CD4-positive, alpha-beta T cell (primary cell): ENCODE measurements at regions not wholly inside any gene's neighbourhood (a gene's known extent, or its start where the extent isn't known, plus 50 kb on each side); places are given as distances from the start of the nearest gene placed in this dataset.

Experiments used
- ATAC-seq: fragments of 200-7000 bp; cut with Tn5 transposase; one replicate; pipeline ENCODE4 v1.10.0; 2022; ENCODE audit warnings: mild to moderate bottlenecking; ENCODE audit not compliant: poor library complexity
- CTCF ChIA-PET: fragments of 350-600 bp; sonication (Branson Sonifier 250); formaldehyde crosslinking; loops from one replicate; lab custom pipeline; 2021; ENCODE audit warnings: antibody characterized with exemption, inconsistent platforms; lab: Charles Lee
- POLR2A ChIA-PET: fragments of 350-600 bp; sonication (Branson Sonifier 250); formaldehyde crosslinking; loops from one replicate; lab custom pipeline; 2021; ENCODE audit warnings: antibody characterized with exemption, inconsistent platforms; lab: Charles Lee
- DNase-seq, 14 experiments: peaks; one replicate each; pipeline ENCODE4 v3.0.0-alpha.2; 2013 to 2020; ENCODE audit warnings: mixed read lengths in 2 of 14
- H3K27ac ChIP-seq, 2 donors: one replicate each; pipeline versions ENCODE4 v1.5.1 to v1.7.0; 2013; ENCODE audit warnings: low read length in 2 of 2, low read depth in 1 of 2, mild to moderate bottlenecking in 1 of 2
- H3K27me3 ChIP-seq, 2 experiments: 1 replicate in 1 of 2; 2 replicates in 1 of 2; pipeline versions ENCODE4 v1.6.1 to v1.7.0; 2013; ENCODE audit warnings: low read length in 2 of 2, control low read depth in 1 of 2, mild to moderate bottlenecking in 1 of 2, moderate library complexity in 1 of 2; ENCODE audit not compliant: insufficient read depth in 2 of 2, control insufficient read depth in 1 of 2
- H3K36me3 ChIP-seq: one replicate; pipeline ENCODE4 v1.6.1; 2013; ENCODE audit warnings: low read length, control low read depth; ENCODE audit not compliant: insufficient read depth
- H3K4me1 ChIP-seq: one replicate; pipeline ENCODE4 v1.6.1; 2013; ENCODE audit warnings: low read length, control low read depth; ENCODE audit not compliant: insufficient read depth
- H3K4me3 ChIP-seq: one replicate; pipeline ENCODE4 v1.5.1; 2013; ENCODE audit warnings: mild to moderate bottlenecking, low read length, moderate library complexity
- H3K9me3 ChIP-seq, 2 experiments: 1 replicate in 1 of 2; 2 replicates in 1 of 2; pipeline versions ENCODE4 v1.6.1 to v1.7.0; 2013; ENCODE audit warnings: low read length in 2 of 2, mild to moderate bottlenecking in 2 of 2, control low read depth in 1 of 2, moderate library complexity in 1 of 2; ENCODE audit not compliant: control insufficient read depth in 1 of 2, insufficient read depth in 1 of 2
- H3K27ac Mint-ChIP-seq: one replicate; pipeline ENCODE4 v1.8.0; 2020; ENCODE audit warnings: mixed read lengths
- H3K27me3 Mint-ChIP-seq: one replicate; pipeline ENCODE4 v1.8.0; 2021; ENCODE audit warnings: mixed read lengths
- H3K36me3 Mint-ChIP-seq: one replicate; pipeline ENCODE4 v1.8.0; 2021; ENCODE audit warnings: low read depth, mixed read lengths
- H3K4me1 Mint-ChIP-seq: one replicate; pipeline ENCODE4 v1.8.0; 2021; ENCODE audit warnings: low read depth, mixed read lengths
- H3K4me3 Mint-ChIP-seq: one replicate; pipeline ENCODE4 v1.8.0; 2020; ENCODE audit warnings: mild to moderate bottlenecking, mixed read lengths
- H3K9me3 Mint-ChIP-seq: one replicate; pipeline ENCODE4 v1.8.0; 2020; ENCODE audit warnings: mixed read lengths
- CTCF ChIP-seq: fragments of 200-600 bp; IDR thresholded peaks from one replicate; pipeline ENCODE4 v1.8.0; 2022; ENCODE audit warnings: antibody characterized with exemption, mild to moderate bottlenecking
- intact Hi-C, 2 experiments: fragments of 100-400 bp; cut with DNase I in 1 of 2; cut with micrococcal nuclease in 1 of 2; formaldehyde crosslinking; loops; one replicate each; pipeline versions ENCODE4 v1.15.1 to v1.9.0; 2023 to 2025; cut with DNase I, micrococcal nuclease

GRCh38 chr1:116254776-116255175 is 118.3 kb upstream of the ATP1A1 start:
- TF ChIP-seq CTCF, result no peak
- Histone ChIP-seq H3K27ac (no peak overlapping the region), H3K27me3 (no peaks in the 10 kb centered on the region), H3K9me3 (no peaks in the 10 kb centered on the region), H3K36me3 (no peaks in the 10 kb centered on the region), H3K4me3 (no peak overlapping the region), H3K4me1 (peaks cover 2% of the 10 kb centered on the region)
- Mint-ChIP-seq H3K36me3 (no peaks in the 10 kb centered on the region), H3K4me1 (peaks cover 12% of the 10 kb centered on the region), H3K27me3 (no peaks in the 10 kb centered on the region), H3K4me3 (no peak overlapping the region), H3K27ac (no peak overlapping the region), H3K9me3 (no peaks in the 10 kb centered on the region)
- DNase-seq (no peak), ATAC-seq (no peak)
- ChIA-PET CTCF (no interaction called here), POLR2A (no interaction called here)
- intact Hi-C loops, result no loop called here

GRCh38 chr1:116255486-116256285 is 117.4 kb upstream of the ATP1A1 start:
- no peaks in the 10 kb centered on the region for H3K36me3 ChIP-seq
- H3K27me3 Mint-ChIP-seq, result no peaks in the 10 kb centered on the region
- DNase-seq (no peak), ATAC-seq (no peak)
- H3K9me3 Mint-ChIP-seq, result no peaks in the 10 kb centered on the region
- H3K4me3 ChIP-seq, result no peak overlapping the region
- H3K27me3 ChIP-seq, result no peaks in the 10 kb centered on the region
- no peak for TF ChIP-seq CTCF
- H3K4me1 Mint-ChIP-seq, result peaks cover 14% of the 10 kb centered on the region
- no peaks in the 10 kb centered on the region for H3K36me3 Mint-ChIP-seq
- intact Hi-C loops, result no loop called here
- no peak overlapping the region for H3K27ac ChIP-seq
- H3K4me1 ChIP-seq, result peaks cover 2% of the 10 kb centered on the region
- no peak overlapping the region for H3K27ac Mint-ChIP-seq
- ChIA-PET CTCF (no interaction called here), POLR2A (no interaction called here)
- H3K4me3 Mint-ChIP-seq, result no peak overlapping the region
- no peaks in the 10 kb centered on the region for H3K9me3 ChIP-seq

- TF ChIP-seq CTCF, result no peak
- POLR2A ChIA-PET, result no interaction called here
- Mint-ChIP-seq H3K27me3 (no peaks in the 10 kb centered on the region), H3K36me3 (no peaks in the 10 kb centered on the region), H3K4me1 (peaks cover 19% of the 10 kb centered on the region), H3K4me3 (no peak overlapping the region), H3K9me3 (no peaks in the 10 kb centered on the region), H3K27ac (no peak overlapping the region)
- no peaks in the 10 kb centered on the region for H3K36me3 ChIP-seq
- intact Hi-C loops, result no loop called here
- H3K27me3 ChIP-seq, result no peaks in the 10 kb centered on the region
- no peaks in the 10 kb centered on the region for H3K9me3 ChIP-seq
- DNase-seq (no peak), ATAC-seq (no peak)
- peaks cover 2% of the 10 kb centered on the region for H3K4me1 ChIP-seq
- no peak overlapping the region for H3K4me3 ChIP-seq
- CTCF ChIA-PET, result interaction anchor here (1.5 kb wide), 1 partner anchor 84 kb away, joined by 3 read pairs; no protein-coding TSS in a partner anchor
- H3K27ac ChIP-seq, result no peak overlapping the region
Observed at GRCh38 chr1:116256286-116256649, 116.8 kb upstream of the ATP1A1 start.
